ENCODE measurements at regions not wholly inside any gene's neighbourhood (a gene's known extent, or its start where the extent isn't known, plus 50 kb on each side); places are given as distances from the start of the nearest gene placed in this dataset.

GRCh38 chr6:48706310-48706709 lies 595.3 kb upstream of the PTCHD4 start:
- H3K27ac Mint-ChIP-seq (ENCODE audit: unreplicated experiment) = no peak overlapping the region
- no peak for DNase-seq (ENCODE audit: low spot score)
- no peaks in the 10 kb centered on the region for H3K4me1 Mint-ChIP-seq (ENCODE audit: unreplicated experiment)
- TF ChIP-seq CTCF (IDR thresholded peaks at IDR 0.05; ENCODE audit: unreplicated experiment) = no peak
- H3K27me3 Mint-ChIP-seq (ENCODE audit: unreplicated experiment) = no peaks in the 10 kb centered on the region
- H3K36me3 Mint-ChIP-seq (ENCODE audit: low read depth, unreplicated experiment) = no peaks in the 10 kb centered on the region
- H3K9me3 Mint-ChIP-seq (ENCODE audit: unreplicated experiment) = no peaks in the 10 kb centered on the region
- no peak overlapping the region for H3K4me3 Mint-ChIP-seq (ENCODE audit: unreplicated experiment)

DNA sequence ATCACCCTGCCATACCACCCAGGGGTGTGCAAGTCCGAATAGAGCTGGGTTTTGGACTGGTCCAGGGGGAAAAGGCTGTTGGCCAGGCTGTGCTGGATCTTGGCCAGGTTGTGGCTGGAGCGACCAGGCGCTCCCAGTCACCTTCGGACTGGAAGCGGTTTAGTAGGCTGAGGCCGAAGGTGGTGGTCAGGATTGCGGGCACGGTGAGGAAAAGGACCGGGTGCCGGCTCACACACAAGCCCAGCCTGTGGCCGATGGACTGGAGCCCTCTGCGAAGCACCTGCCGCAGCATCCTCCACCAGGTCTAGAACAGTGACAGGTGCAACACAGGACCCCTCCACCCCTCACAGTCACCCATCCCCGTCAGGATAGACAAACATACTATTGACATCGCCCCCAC lies 590.6 kb upstream of the PTCHD4 start:
- DNase-seq (ENCODE audit: low spot score) = no peak
- no peaks in the 10 kb centered on the region for H3K36me3 Mint-ChIP-seq (ENCODE audit: low read depth, unreplicated experiment)
- no peak for TF ChIP-seq CTCF (IDR thresholded peaks at IDR 0.05; ENCODE audit: unreplicated experiment)
- H3K9me3 Mint-ChIP-seq (ENCODE audit: unreplicated experiment) = no peaks in the 10 kb centered on the region
- H3K27me3 Mint-ChIP-seq (ENCODE audit: unreplicated experiment) = no peaks in the 10 kb centered on the region
- H3K4me3 Mint-ChIP-seq (ENCODE audit: unreplicated experiment) = no peak overlapping the region
- no peak overlapping the region for H3K27ac Mint-ChIP-seq (ENCODE audit: unreplicated experiment)
- H3K4me1 Mint-ChIP-seq (ENCODE audit: unreplicated experiment) = no peaks in the 10 kb centered on the region

DNA sequence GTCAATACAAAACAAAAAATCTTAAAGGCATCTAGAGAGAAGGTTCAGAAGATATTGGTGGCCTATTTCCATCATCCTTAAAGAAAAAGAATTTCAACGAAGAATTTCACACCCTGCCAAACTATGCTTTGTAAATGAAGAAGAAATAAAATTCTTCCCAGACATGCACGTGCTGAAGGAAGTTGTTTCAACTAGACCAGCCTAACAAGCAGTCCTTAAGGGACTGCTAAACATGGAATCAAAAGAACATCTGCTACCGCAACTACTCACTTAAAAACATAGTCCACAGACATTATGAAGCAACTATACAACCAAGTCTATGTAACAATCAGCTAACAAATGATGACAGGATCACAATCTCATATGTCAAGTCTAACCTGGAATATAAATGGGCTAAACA lies 584.9 kb upstream of the PTCHD4 start:
- TF ChIP-seq CTCF (IDR thresholded peaks at IDR 0.05; ENCODE audit: unreplicated experiment) = no peak
- Mint-ChIP-seq H3K9me3 (ENCODE audit: unreplicated experiment) (no peaks in the 10 kb centered on the region), H3K27ac (ENCODE audit: unreplicated experiment) (no peak overlapping the region), H3K4me1 (ENCODE audit: unreplicated experiment) (no peaks in the 10 kb centered on the region), H3K36me3 (ENCODE audit: low read depth, unreplicated experiment) (no peaks in the 10 kb centered on the region), H3K27me3 (ENCODE audit: unreplicated experiment) (peaks cover 3% of the 10 kb centered on the region), H3K4me3 (ENCODE audit: unreplicated experiment) (no peak overlapping the region)
- DNase-seq (ENCODE audit: low spot score) = no peak

DNA sequence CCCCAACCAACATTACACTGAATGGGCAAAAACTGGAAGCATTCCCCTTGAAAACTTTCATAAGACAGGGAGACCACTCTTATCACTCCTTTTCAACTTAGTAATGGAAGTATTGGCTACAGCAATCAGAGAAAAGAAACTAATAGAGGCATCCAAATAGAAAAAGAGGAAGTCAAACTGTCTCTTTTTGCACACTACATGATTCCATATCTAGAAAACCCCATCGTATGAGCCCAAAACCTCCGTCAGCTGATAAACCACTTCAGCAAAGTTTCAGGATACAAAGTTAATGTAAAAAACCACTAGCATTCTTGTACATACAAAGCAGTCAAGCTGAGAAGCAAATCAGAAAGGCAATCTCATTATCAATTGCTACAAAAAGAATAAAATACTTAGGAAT lies 580.4 kb upstream of the PTCHD4 start:
- TF ChIP-seq CTCF (IDR thresholded peaks at IDR 0.05; ENCODE audit: unreplicated experiment) = no peak
- Mint-ChIP-seq H3K27ac (ENCODE audit: unreplicated experiment) (no peak overlapping the region), H3K9me3 (ENCODE audit: unreplicated experiment) (no peaks in the 10 kb centered on the region), H3K27me3 (ENCODE audit: unreplicated experiment) (peaks cover 3% of the 10 kb centered on the region), H3K4me3 (ENCODE audit: unreplicated experiment) (no peak overlapping the region), H3K4me1 (ENCODE audit: unreplicated experiment) (no peaks in the 10 kb centered on the region), H3K36me3 (ENCODE audit: low read depth, unreplicated experiment) (no peaks in the 10 kb centered on the region)
- DNase-seq (ENCODE audit: low spot score) = no peak

DNA sequence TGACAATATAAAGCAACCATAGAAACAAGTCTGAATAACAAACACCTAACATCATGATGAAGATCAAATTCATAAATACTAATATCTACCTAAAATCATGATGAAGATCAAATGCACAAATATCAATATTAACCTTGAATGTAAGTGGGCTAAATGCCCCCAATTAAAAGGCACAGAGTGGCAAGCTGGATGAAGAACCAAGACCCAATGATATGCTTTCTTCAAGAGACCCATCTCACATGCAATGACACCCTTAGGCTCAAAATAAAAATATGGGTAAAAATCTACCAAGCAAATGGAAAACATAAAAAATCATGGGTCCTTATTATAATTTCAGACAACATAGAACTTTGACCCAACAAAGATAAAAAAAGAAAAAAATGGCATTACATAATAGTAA lies 578.5 kb upstream of the PTCHD4 start:
- TF ChIP-seq CTCF (IDR thresholded peaks at IDR 0.05; ENCODE audit: unreplicated experiment) = no peak
- no peaks in the 10 kb centered on the region for H3K36me3 Mint-ChIP-seq (ENCODE audit: low read depth, unreplicated experiment)
- no peak for DNase-seq (ENCODE audit: low spot score)
- no peaks in the 10 kb centered on the region for H3K4me1 Mint-ChIP-seq (ENCODE audit: unreplicated experiment)
- H3K27me3 Mint-ChIP-seq (ENCODE audit: unreplicated experiment) = peaks cover 6% of the 10 kb centered on the region
- H3K9me3 Mint-ChIP-seq (ENCODE audit: unreplicated experiment) = no peaks in the 10 kb centered on the region
- H3K4me3 Mint-ChIP-seq (ENCODE audit: unreplicated experiment) = no peak overlapping the region
- H3K27ac Mint-ChIP-seq (ENCODE audit: unreplicated experiment) = no peak overlapping the region
